Left lung (tissue), 4 donors: ENCODE measurements at regions not wholly inside any gene's neighbourhood (a gene's known extent, or its start where the extent isn't known, plus 50 kb on each side); places are given as distances from the start of the nearest gene placed in this dataset.
A peak's percentile ranks its signal among the peaks of the same experiment; 100 is the strongest.

Experiments used
- ATAC-seq: fragments of 200-7000 bp; cut with Tn5 transposase; one replicate; pipeline ENCODE4 v1.9.1; 2020; ENCODE audit warnings: moderate library complexity
- DNase-seq, 4 donors: peaks; one replicate each; pipeline ENCODE4 v3.0.0-alpha.2; 2013 to 2020
- H3K27ac ChIP-seq, 2 donors: fragments of 200-600 bp; sonication (generic) in 1 of 2; one replicate each; pipeline versions ENCODE4 v1.5.0 to v1.8.0; 2020 to 2021
- H3K27me3 ChIP-seq, 2 donors: fragments of 200-600 bp; sonication (generic) in 1 of 2; one replicate each; pipeline versions ENCODE4 v1.5.0 to v1.8.0; 2020 to 2021
- H3K36me3 ChIP-seq, 2 donors: fragments of 200-600 bp; sonication (generic) in 1 of 2; one replicate each; pipeline versions ENCODE4 v1.5.0 to v1.8.0; 2020 to 2021
- H3K4me1 ChIP-seq, 2 donors: fragments of 200-600 bp; one replicate each; pipeline ENCODE4 v1.8.0; 2021
- H3K4me3 ChIP-seq, 2 donors: fragments of 200-600 bp; sonication (generic) in 1 of 2; one replicate each; pipeline versions ENCODE4 v1.5.0 to v1.8.0; 2020 to 2021; ENCODE audit warnings: mild to moderate bottlenecking in 1 of 2
- H3K9me3 ChIP-seq, 2 donors: fragments of 200-600 bp; sonication (generic) in 1 of 2; one replicate each; pipeline versions ENCODE4 v1.5.0 to v1.8.0; 2020 to 2021
- CTCF ChIP-seq, 2 donors: fragments of 200-600 bp; sonication (generic) in 1 of 2; IDR thresholded peaks; one replicate each; pipeline versions ENCODE4 v1.5.0 to v1.8.0; 2021; ENCODE audit warnings: antibody characterized with exemption in 2 of 2
- intact Hi-C, 2 donors: fragments of 100-400 bp; cut with DNase I; formaldehyde crosslinking; loops; one replicate each; pipeline versions ENCODE4 v1.11.2 to v1.14.2; 2022
- donor health status: DM: no; HTN: yes; CAD: no.
- donor health status: DM: no; HTN: no; CAD: no.

- Histone ChIP-seq H3K27me3 (no peaks in the 10 kb centered on the region), H3K27ac (no peak overlapping the region), H3K4me3 (no peak overlapping the region), H3K36me3 (no peaks in the 10 kb centered on the region), H3K4me1 (no peaks in the 10 kb centered on the region), H3K9me3 (peaks cover 0 to 6% of the 10 kb centered on the region in 2 donors)
- DNase-seq, result no peak
- ATAC-seq, result no peak
- no peak for TF ChIP-seq CTCF (IDR thresholded peaks at IDR 0.05)
- intact Hi-C loops, result no loop called here
Observed at GRCh38 chr13:34421858-34422475, 520.1 kb upstream of the NBEA start.

- H3K27me3 ChIP-seq, result no peaks in the 10 kb centered on the region
- no peak overlapping the region for H3K4me3 ChIP-seq
- H3K36me3 ChIP-seq, result no peaks in the 10 kb centered on the region
- intact Hi-C loops, result no loop called here
- TF ChIP-seq CTCF (IDR thresholded peaks at IDR 0.05), result no peak
- peaks cover 0 to 6% of the 10 kb centered on the region in 2 donors for H3K9me3 ChIP-seq
- DNase-seq (no peak), ATAC-seq (no peak)
- no peaks in the 10 kb centered on the region for H3K4me1 ChIP-seq
- no peak overlapping the region for H3K27ac ChIP-seq
Observed at GRCh38 chr13:34422956-34423355, 519.1 kb upstream of the NBEA start.

GRCh38 chr13:34425327-34425949 is 516.6 kb upstream of the NBEA start:
- intact Hi-C loops, result no loop called here
- no peaks in the 10 kb centered on the region for H3K27me3 ChIP-seq
- no peak for ATAC-seq
- TF ChIP-seq CTCF (IDR thresholded peaks at IDR 0.05), result no peak
- DNase-seq, result no peak
- H3K4me3 ChIP-seq, result no peak overlapping the region
- H3K36me3 ChIP-seq, result no peaks in the 10 kb centered on the region
- H3K9me3 ChIP-seq, result peaks cover 0 to 6% of the 10 kb centered on the region in 2 donors
- H3K27ac ChIP-seq, result no peak overlapping the region
- H3K4me1 ChIP-seq, result no peaks in the 10 kb centered on the region

GRCh38 chr13:34428911-34429310 is 513.2 kb upstream of the NBEA start:
- DNase-seq (peak in 1 of 4 donors; percentile 13), ATAC-seq (no peak)
- Histone ChIP-seq H3K36me3 (no peaks in the 10 kb centered on the region), H3K4me1 (no peaks in the 10 kb centered on the region), H3K27me3 (no peaks in the 10 kb centered on the region), H3K4me3 (no peak overlapping the region), H3K27ac (no peak overlapping the region), H3K9me3 (no peaks in the 10 kb centered on the region)
- intact Hi-C loops, result no loop called here
- no peak for TF ChIP-seq CTCF (IDR thresholded peaks at IDR 0.05)

- H3K36me3 ChIP-seq, result no peaks in the 10 kb centered on the region
- H3K27me3 ChIP-seq, result no peaks in the 10 kb centered on the region
- TF ChIP-seq CTCF (IDR thresholded peaks at IDR 0.05), result no peak
- no peak overlapping the region for H3K27ac ChIP-seq
- no peak overlapping the region for H3K4me3 ChIP-seq
- ATAC-seq, result no peak
- H3K4me1 ChIP-seq, result no peaks in the 10 kb centered on the region
- DNase-seq, result no peak
- no peaks in the 10 kb centered on the region for H3K9me3 ChIP-seq
- intact Hi-C loops, result no loop called here
Observed at GRCh38 chr13:34430294-34430693, 511.8 kb upstream of the NBEA start.
